ENCODE measurements at regions not wholly inside any gene's neighbourhood (a gene's known extent, or its start where the extent isn't known, plus 50 kb on each side); places are given as distances from the start of the nearest gene placed in this dataset.

- no peak for TF ChIP-seq RBBP5 (IDR thresholded peaks at IDR 0.05; ENCODE audit: borderline replicate concordance, low read depth, low read length)
- TF ChIP-seq SIRT6 (IDR thresholded peaks at IDR 0.05; ENCODE audit: low read length), result no peak
These were observed 224.2 kb upstream of the TBL1XR1 start (continued) for GRCh38 chr3:177421481-177421785.
